ENCODE measurements at regions not wholly inside any gene's neighbourhood (a gene's known extent, or its start where the extent isn't known, plus 50 kb on each side); places are given as distances from the start of the nearest gene placed in this dataset.
"Not testable (repeated sequence)": the region's sequence is repeated elsewhere in the genome, so short reads cannot be mapped to it uniquely, and the experiment has no call there.

DNA sequence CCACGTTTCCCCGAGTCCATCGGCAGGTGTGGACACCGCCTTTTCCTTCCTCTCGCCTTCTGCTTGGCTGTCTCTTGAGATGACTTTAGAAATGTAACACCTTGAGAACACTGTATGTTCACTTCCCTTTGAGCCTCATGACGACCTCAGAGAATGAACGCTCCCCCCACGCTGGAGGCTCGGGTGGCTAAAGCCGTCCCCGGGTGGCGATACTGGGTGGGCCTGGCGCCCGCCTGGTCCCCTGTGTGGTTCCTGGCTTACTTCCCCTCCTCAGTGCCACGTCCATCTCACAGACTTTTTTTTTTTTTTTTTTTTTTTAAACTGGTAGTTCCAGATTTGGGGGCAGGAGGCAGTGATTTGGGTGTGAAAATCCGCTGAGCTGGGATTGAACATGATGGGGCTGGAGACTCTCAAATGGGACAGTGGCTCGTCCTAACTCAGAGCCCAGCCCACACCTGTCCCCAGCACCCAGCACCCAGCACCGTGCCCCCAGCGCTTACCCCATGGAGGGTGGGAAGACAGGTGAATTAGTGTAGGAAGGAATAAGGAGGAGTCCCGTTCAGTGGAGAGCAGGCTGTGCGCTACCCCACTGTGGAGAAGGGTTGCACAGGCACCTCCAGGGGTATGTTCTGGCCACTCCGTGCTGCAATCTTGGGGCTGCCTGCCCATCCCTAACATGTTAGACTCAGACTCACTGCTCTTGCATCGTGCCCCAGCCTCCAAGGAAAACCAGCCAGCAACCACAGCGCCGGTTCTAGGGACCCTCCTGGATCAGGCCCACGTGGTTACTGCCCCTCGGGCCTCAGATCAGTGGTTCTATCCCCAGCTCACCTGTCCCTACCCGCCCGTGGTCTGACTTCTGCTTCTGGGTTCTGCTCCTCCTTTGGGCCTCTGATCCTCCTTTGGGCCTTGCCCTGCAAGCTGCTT lies 174.0 kb downstream of the ASB1 start:
- no peak for DNase-seq

DNA sequence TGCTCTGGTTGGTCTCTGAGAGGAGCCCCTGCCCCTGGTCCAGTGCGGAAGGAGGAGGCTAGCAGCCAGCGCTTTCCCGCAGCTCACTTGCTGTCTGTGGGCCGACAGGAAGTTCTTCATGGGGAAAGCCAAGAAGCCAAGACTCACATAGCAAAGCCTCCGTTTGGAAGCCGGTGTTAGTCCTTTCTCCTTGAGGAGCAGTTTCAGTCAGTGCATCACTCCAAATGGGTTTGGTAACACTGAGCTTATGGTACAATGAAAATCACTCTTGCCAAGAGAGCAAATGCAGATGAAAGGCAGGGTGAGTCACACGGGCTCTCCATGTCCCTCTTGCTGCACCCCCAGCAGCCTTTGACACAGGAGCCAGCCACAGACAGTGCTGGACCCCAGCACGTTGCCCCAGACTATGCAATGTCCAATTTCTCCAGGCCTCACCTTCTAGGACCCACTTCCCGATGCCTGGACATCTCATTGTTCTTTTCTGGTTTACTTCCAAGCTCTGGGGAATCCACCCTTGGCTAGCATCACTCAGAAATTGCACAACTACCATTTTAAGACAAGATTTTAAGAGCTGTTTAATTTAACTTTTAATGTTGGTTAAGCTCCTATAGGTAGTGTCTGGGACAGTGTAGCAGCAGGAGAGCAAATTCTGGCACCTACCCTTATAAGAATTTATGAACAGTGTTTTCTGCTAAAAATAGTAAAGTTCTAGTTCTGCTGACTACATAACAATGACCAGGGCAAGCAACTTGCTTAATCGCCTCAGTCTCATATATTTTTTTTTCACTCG lies 174.9 kb downstream of the ASB1 start:
- no peak for DNase-seq

DNA sequence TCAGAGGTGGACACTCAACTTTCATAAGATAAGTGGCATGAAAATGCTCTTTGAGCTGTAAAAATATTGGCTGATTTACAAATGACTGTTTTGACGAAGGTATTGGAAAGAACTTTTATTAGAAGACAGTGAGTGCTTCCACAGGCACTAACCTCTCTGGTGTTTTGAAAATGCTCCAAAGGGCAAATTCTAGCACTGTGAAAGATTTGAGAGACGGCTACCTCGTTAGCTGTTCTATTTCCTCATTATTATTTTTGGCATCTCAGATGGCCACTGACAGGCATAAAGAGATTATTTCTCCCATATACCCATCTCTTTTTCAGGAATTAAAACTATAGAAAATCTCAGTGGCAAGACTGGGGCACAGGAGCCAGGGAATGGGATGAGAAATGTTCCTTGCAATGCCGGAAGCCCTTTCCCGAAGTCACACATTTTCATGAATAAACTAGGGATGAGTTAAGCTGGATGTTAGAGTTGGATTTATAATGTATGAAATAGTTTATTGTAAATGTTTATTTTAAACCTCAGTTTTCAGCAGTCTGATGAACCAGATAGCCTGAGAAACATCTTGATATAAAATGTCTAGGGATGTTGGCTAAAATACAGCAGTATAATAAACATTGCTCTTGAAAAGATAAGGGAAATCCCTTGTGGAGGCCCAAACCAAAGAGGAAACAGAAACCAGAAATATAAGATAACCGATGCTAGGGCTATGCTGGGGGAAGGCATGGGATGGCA lies 175.7 kb downstream of the ASB1 start:
- no peak for DNase-seq

DNA sequence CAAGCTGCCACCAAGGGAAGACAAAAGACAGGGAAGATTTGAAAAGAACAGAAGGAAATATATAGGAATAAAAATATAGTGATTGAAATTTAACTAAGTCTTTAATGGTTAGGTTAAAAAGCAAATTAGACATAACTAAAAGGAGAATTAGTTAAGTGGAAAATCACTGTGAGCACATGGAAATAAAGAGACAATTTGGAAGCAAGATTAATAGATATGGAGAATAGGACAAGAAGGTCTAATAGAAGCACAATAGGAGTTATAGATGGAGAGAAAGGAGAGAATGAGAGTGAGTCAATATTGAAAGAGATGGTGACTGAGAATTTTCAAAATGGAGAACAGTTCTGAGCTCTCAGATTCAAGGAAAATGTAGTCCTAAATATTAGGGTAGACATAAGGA lies 176.9 kb downstream of the ASB1 start:
- DNase-seq = no peak

DNA sequence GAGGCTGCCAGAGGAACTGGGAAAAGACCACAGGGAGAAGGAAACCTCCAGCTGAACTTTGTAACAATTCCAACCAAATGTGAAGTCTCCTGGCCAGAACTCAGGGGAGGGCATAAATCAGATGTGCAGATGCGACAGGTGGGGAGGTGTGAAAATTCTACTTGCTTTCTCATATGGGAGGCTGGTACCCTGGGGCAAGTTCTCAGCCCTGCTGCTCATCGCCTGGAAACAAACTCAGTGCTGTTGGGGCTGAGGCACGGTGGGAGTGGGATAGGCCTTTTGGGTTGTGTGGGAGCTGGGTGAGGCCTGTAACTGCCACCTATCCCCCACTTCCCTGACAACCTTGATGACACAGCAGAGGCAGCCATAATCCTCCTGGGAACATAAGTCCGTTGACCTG lies 179.6 kb downstream of the ASB1 start:
- no peak for DNase-seq

DNA sequence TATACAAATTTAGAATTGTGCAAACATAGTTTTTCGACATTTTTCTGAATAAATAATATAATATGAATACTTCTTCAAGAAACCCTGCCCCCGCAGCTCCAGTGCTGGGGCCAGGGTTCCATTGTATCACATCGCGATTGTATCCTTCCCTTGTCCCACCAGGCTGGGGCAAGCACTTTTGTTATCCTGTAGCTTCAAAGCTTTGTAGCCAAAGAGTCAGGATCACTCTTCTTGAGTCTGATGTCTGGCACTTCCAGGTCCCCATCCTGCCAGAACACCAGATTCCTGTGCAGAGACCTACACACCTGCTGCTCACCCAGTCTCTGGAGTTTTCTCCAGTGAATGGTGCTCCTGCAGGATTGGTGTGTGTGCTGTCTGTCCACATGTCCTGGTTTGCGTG lies 186.9 kb downstream of the ASB1 start:
- no peak for DNase-seq

DNA sequence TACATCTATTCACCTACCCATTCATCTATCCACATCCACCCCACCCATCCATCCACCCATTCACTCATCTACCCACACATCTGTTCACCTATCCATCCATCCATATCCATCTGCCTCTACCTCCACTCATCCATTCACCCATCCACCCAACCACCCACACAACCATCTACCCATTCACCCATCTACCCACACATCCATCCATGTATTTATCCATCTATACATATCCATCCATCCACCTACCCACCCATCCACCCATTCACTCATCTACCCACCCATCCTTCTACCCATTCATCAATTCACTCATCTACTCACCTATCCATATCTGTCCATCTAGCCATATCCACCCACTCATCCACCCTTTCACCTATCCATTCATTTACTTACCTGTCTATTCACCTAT lies 187.6 kb downstream of the ASB1 start:
- no peak for DNase-seq

DNA sequence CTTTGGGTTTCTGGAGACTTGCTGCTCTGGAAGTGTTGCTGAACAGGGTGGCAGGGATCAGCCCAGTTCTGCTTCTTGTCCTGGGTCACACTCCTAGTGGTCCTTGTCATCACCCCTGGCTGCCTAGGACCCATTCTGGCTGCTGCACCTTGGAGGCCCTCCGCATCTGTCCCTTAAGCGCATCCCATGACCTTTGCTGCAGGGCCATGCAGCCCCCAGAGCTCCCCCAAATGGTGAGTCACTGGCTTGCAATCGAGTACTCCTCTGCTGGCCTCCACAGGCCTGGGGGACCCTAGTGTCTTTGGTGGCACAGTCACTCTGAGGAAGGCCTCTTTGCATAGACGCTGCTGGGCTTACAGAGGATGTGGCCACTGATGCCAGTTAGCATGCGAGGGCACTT lies 188.5 kb downstream of the ASB1 start:
- no peak for DNase-seq

DNA sequence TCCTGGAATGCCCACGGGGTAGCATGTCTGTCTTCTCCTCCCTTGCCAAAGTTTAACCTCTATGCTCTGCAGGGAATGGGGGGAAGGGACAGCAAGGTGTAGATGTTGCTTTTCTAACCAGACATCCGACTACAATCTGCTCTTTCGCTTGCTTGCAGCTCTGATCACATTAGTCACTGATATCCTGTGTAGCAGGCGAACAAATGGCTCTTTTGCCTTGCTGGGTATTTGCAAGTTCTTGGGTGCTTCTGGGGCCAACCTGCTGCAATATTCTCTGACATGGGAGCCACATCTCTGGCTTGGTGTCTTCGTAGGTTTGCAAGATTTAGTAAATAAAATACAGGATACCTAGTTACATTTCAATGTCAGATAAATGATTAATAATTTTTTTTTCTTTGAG lies 190.0 kb downstream of the ASB1 start:
- DNase-seq = no peak

DNA sequence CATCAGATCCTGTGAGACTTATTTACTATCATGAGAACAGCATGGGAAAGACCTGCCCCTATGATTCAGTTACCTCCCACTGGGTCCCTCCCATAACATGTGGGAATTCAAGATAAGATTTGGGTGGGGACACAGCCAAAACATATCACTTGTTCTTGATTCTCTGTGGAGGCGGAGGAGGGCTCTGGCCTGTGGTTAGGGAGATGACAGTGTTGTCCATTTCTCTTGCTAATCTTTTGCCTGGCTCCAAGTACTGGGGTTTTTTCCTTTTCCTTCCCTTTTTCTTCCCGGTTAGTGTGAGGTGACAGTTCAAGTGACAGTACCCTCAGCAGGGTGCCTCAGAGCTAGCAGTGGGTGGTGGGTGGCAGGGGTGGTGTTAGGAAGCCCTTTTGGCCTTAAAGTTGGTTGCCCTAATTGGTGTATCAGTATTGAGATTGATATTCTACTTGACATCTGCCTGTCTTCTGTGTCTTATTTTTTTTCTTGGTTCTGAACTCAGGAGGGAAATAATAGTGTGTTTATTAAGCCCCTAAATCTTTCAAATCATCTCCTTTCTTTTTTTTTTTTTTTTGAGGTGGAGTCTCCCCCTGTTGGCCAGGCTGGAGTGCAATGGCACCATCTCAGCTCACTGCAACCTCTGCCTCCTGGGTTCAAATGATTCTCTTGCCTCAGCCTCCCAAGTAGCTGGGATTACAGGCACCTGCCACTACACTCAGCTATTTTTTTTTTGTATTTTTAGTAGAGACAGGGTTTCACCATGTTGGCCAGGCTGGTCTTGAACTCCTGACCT lies 192.0 kb downstream of the ASB1 start:
- DNase-seq = not testable (repeated sequence)

DNA sequence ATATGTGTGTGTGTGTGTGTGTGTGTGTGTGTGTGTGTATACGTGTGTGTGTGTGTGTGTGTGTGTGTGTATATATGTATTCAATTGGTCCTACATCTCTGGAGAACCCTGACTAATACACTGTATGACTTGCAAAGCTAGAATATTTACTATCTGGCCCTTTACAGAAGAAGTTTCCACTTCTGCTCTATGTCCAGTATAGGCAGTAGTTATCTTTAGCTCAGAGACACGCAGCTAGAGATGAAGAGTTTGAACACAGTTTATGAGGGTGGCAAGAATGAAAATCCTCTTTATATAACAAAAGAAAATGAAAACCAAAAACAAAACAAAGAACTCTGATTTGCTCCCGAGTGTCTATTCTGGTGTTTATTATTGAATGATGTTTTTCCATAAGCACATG lies 201.2 kb downstream of the ASB1 start:
- no peak for DNase-seq

DNA sequence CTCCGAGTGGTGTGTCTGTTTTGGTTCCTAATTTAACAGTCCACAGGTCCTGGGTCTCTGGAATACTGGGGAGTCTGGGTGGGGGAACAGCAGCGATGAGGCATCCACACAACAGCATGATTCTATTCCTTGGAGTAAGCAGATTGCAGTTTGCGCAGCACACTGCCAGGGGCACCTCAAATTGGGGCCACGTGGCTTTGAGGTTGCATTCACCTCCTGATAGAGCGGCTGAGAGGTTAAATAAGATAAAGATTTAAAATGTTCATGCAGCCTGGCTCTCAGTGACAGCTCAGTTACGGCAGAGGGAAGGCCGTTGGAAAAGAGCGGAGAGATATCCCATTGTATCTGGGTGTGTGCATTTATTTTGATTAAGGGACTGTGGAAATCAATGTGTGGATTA lies 202.3 kb downstream of the ASB1 start:
- no peak for DNase-seq

DNA sequence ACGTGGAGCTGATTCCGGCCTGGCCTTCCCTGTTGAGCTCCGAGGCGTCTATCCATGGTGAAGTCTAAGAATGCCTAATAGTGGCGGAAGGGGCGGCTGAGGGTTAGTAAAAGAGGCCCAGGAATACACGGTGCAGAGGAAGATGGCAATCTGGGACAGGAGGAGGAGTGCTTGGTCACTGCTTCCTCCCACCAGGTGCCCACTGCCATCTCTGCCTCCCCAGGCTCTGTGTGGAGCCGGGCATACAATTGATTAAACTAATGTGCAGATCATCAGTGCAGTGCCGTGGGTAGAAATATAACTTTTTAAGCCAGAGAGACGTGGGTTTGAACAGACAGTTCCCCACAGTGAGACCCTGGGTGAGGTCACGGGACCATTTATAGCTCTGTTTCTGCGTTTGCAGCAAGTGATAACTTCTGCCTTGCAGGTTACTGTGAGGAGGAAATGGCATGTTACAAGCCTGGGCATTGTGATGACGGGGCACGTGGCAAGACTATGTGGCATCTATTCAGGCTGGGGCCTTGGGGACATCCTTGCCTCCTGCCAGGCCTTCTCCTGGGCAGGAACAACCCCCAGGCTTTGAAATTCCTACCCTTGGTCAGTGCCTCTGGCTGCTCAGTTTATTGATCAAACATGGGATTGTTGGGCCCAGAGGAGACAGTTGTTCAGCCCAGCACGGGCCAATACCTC lies 204.9 kb downstream of the ASB1 start:
- DNase-seq = no peak

DNA sequence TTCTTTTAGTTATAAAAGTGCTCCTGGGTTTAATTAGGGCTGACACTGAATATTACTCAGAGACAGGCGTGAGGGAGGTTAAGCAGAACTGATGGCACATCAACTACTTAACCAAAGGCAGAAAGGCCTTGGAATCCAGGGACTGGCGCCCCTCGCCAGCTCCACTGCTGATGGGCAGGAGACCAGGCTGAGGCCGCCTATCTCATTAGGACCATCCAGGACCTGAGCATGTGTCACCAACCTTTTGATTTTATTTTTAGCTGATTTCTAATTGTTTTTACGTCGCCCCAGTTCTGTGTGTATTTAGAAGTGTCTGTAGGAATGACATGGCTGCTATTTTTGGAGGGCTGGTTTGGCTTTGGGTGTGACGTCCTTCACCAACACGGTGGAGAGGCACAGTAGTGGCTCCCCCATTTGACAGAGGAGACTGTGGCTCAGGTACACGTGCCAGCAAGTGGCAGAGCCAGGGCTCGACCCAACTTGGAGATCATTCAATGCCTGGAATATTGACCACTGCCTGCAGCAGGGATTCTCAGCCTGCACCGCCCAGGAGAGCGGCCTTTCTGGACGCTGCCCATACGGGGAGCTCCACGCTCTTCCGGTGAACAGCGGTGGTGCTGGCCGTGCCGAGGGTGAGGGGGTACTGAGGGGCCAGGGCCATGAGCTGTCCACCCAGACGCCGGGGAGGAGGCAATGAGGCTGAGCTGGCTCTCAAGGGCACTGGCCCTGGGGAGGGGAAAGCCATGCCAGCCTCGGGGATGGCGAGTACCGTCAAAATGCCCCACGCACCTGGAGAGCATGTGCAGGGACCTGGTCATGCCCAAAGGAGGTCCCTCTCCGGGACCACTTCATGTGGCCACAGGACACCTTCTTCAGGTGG lies 205.7 kb downstream of the ASB1 start:
- no peak for DNase-seq

DNA sequence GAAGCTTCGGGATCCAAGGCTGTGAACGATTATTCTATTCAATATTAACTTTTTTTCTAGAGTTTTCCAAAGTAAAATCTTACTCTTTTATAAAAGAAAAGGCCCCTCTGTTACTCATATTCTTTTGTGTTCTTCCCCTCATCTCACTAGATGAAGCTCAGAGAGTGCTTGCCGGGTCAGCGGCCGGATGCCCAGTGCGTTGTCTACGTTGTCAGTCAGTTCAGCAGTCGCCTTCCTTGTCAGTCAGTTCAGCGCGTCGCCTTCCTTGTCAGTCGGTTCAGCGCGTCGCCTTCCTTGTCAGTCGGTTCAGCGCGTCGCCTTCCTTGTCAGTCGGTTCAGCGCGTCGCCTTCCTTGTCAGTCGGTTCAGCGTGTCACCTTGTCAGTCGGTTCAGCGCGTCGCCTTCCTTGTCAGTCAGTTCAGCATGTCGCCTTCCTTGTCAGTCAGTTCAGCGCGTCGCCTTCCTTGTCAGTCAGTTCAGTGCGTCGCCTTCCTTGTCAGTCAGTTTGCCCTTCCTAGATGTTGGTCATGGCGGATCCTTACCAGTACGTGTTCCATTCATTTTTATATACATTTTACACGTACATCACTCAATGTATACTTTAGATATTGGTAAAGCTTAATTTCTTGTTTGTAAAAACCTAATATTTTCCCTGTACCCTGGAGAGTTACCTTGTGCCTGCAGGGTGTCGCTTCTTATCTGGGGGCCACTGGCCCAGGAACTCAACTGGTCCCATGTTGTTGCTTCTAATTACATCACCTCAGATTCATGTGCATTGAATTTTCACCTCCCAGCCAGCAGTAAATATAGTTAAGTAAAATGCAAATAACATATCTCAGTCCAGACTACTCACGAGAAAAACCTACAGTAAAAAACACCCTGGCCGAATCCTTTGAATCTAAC lies 206.9 kb downstream of the ASB1 start:
- no peak for DNase-seq

DNA sequence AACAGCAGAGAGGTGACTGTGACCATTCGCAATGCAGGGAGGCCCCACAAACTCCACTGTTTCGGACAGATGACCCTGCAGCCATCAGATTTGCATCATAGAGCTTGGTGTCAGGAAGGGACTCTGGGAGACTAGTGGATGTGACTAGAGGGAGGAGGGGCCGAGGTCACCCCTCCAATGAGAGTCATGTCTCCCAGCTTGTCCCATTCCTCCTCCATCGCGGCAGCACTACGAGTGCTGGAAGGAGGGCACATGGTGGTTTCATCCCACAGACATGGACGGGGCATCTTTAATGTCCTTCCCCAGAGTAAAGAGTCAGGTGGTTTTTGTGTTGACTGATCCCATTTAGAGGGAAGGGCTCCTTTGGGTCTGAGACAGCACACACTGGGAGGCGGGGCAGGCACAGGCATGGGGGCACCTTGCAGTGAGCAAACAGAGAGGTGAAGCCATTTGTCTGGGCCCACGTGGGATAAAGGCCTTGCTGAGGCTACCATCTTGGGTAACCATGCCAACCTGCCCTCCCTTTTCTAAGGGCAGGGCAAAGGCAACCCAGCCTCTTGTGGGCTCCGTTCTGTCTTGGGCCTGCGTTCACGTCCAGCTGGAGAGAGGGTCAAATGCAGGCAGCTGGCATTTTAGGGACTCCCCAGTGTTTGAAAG lies 208.1 kb downstream of the ASB1 start:
- no peak for DNase-seq

DNA sequence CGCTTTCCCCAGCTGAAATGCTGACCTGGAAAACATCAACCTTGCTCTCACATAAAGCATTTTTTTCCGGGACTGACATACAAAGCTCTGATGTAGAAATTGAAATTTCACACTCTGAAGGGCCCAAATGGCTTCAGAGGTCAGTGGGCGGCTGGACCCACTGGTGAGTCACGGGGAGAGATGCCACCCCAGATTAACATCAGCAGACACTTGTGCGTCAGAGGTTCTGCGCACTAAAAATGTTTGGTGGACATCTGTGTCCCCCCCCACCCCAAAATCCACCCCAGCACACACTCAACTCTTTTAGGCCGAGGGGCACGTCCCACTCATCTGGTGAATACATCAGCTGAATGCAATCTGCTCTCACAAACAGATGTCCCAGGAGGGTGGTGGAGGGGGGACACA lies 208.9 kb downstream of the ASB1 start:
- no peak for DNase-seq

DNA sequence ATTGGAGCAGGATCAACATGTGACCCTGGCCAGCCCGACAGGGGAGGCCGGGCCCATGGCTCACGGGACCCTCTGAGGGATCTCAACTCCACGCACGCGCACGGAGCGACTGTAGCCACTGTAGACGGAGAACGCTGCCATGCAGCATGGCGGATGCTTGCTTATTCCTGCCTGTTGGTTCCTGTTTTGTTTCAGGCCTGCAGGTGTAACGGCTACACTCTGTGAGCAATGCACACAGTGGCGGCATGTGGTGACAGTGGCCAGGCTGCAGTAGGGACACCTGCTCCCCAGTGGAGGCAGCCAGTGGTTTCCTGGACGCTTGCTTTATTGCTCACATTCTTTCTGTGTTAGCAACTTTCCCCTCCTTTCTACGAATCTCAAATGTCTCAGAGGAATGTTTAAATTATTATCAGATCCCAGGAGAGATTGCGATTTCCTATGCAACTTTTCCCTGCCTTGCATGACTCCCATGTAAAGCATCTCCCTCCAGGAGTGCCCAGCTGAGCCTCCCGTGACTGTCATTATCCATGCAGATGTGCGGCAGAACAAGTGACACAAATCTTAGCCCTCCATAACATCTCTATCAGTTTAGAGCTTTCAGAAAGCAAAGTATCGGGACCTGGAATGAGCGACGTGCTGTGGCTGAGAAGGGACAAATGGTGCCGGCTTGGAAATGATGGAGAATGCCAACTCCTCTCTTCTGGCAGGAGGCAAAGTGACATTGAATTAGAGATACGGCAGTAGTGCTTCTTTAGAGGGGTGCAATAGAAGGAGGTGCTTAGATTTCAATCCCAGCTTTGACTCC lies 209.7 kb downstream of the ASB1 start:
- DNase-seq = no peak
